Cardiac muscle cell (in vitro differentiated cells and primary cell): ENCODE measurements at regions not wholly inside any gene's neighbourhood (a gene's known extent, or its start where the extent isn't known, plus 50 kb on each side); places are given as distances from the start of the nearest gene placed in this dataset.

Source experiments
- DNase-seq, 2 donors: peaks; one replicate each; pipeline versions ENCODE4 v3.0.0 to v3.0.0-alpha.2; 2010 to 2017; ENCODE audit warnings: low read depth in 1 of 2, low spot score in 1 of 2
- H3K27ac ChIP-seq: fragments of 200-600 bp; sonication (generic); 2 replicates; pipeline ENCODE4 v1.5.1; 2016
- H3K27me3 ChIP-seq: fragments of 200-600 bp; sonication (generic); 2 replicates; pipeline ENCODE4 v1.6.0; 2016; ENCODE audit warnings: control low read depth
- H3K36me3 ChIP-seq: fragments of 200-600 bp; sonication (generic); 2 replicates; pipeline ENCODE4 v1.5.1; 2016; ENCODE audit warnings: control low read depth
- H3K4me1 ChIP-seq: fragments of 200-600 bp; sonication (generic); 2 replicates; pipeline ENCODE4 v1.8.1; 2017; ENCODE audit warnings: low read depth, mild to moderate bottlenecking, mixed run types
- H3K4me3 ChIP-seq: fragments of 200-600 bp; sonication (generic); 2 replicates; pipeline ENCODE4 v1.5.1; 2016; ENCODE audit warnings: mild to moderate bottlenecking
- H3K9me3 ChIP-seq: fragments of 200-600 bp; sonication (generic); 2 replicates; pipeline ENCODE4 v1.5.1; 2017; ENCODE audit warnings: low read depth, mild to moderate bottlenecking, control low read depth
- CTCF ChIP-seq: IDR thresholded peaks from 2 replicates; pipeline ENCODE4 v1.5.1; 2012; ENCODE audit warnings: low read depth, mild to moderate bottlenecking, low read length

GRCh38 chrX:124209792-124210576, 122.5 kb upstream of the TEX13D start:
- no peak overlapping the region for H3K4me3 ChIP-seq
- TF ChIP-seq CTCF, result no peak
- no peaks in the 10 kb centered on the region for H3K27me3 ChIP-seq
- H3K9me3 ChIP-seq, result peaks cover 4% of the 10 kb centered on the region
- H3K27ac ChIP-seq, result no peak overlapping the region
- H3K4me1 ChIP-seq, result no peaks in the 10 kb centered on the region
- H3K36me3 ChIP-seq, result no peaks in the 10 kb centered on the region
- no peak for DNase-seq

DNA sequence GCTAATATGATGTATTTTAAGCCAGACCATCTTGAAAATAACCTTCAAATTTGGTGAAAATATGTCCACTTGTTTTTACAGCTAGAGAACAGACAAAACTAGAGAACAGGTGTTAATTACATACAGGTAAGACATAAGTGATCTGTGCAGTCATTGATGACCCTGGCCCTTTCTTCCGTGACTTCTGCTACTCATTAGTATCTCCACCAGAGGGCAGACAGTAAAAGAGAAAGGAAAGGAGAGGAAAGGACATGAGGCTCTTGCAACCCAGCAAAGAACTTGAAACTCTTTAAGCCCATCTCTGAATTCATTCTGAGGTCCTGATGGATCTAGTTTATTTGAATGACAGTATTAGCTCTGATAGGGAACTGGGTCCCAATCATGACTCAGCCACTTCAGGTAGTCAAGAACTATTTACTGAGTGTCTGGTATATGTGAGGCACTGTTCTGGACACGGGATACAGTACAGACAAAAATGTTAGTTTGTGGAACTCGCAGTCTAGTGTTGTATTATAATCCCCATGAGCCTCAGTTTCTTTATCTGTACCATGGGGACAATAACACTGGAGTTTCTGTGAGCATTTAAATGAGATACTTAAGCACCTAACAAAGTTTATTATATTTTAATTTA, 121.0 kb upstream of the TEX13D start:
- DNase-seq, result peak; percentile 11 to 44
- Histone ChIP-seq H3K9me3 (peaks cover 4% of the 10 kb centered on the region), H3K27ac (no peak overlapping the region), H3K4me1 (no peaks in the 10 kb centered on the region), H3K4me3 (no peak overlapping the region), H3K27me3 (no peaks in the 10 kb centered on the region), H3K36me3 (no peaks in the 10 kb centered on the region)
- TF ChIP-seq CTCF, result peak; percentile 50

DNA sequence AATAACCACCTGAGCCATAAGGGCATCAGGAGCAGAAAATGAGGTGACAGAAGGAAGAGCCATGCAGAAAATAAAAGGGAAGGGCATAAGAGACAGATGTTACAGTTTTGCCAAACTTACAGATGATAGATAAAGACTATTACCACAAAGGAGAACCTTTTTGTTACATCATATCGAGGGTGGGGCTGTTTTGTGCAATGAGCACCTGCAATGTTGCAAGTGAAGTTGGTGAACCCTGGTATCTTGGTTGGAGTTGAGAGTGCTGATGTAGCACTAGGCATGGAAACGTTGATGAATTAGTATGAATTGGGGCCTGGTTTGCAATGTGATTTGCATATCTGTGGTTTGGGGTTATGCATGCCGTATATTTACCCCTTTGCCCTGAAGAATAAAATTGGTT, 119.8 kb upstream of the TEX13D start:
- Histone ChIP-seq H3K4me1 (no peaks in the 10 kb centered on the region), H3K9me3 (no peaks in the 10 kb centered on the region), H3K27ac (no peak overlapping the region), H3K4me3 (no peak overlapping the region), H3K36me3 (no peaks in the 10 kb centered on the region), H3K27me3 (no peaks in the 10 kb centered on the region)
- no peak for TF ChIP-seq CTCF
- DNase-seq, result no peak

- TF ChIP-seq CTCF, result no peak
- H3K9me3 ChIP-seq, result no peaks in the 10 kb centered on the region
- H3K4me1 ChIP-seq, result no peaks in the 10 kb centered on the region
- H3K27me3 ChIP-seq, result no peaks in the 10 kb centered on the region
- DNase-seq, result no peak
- no peak overlapping the region for H3K27ac ChIP-seq
- H3K36me3 ChIP-seq, result no peaks in the 10 kb centered on the region
- no peak overlapping the region for H3K4me3 ChIP-seq
Measured at GRCh38 chrX:124215786-124216185, 116.7 kb upstream of the TEX13D start.

DNA sequence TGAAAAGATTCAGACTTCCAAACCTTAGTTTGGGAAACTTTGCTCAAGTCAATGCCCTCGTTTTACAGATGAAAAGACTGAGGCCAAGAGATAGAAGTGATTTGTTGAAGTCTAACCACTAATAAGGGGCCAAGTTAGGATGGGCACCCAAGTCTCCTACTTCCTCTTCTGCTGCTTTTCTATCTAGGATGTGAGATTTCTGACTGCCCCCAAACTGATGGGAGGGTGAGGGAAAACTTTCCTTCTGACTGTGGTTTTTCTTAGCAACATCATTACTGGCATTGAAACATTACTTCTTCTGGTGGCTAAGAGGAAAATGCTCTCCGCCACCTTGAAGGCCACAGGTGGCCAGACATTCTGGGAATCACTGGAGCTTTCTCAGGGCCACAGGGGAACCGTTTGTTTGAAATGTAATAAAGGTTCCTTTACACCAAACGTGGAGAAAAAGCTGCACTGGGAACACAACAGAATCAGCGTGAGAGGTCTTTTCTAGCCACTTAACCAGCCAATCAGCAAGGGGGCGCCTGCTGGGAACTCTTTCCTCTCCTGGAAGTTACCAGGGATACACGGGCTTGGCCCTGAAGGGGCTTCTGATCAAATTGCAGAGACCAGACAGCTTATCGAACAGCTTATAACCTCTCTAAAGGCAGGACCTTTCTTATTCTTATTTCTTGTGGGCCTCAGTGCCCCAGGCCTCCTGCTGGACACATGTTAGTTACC, 115.9 kb upstream of the TEX13D start:
- no peak for DNase-seq
- Histone ChIP-seq H3K4me3 (no peak overlapping the region), H3K27ac (no peak overlapping the region)

More for the DNA sequence above, 115.9 kb upstream of the TEX13D start:
- H3K4me1 ChIP-seq, result no peaks in the 10 kb centered on the region
- no peaks in the 10 kb centered on the region for H3K9me3 ChIP-seq
- TF ChIP-seq CTCF, result no peak
- no peaks in the 10 kb centered on the region for H3K36me3 ChIP-seq
- H3K27me3 ChIP-seq, result no peaks in the 10 kb centered on the region
